NB4 (cell line): ENCODE measurements at regions not wholly inside any gene's neighbourhood (a gene's known extent, or its start where the extent isn't known, plus 50 kb on each side); places are given as distances from the start of the nearest gene placed in this dataset.
"Not testable (repeated sequence)": the region's sequence is repeated elsewhere in the genome, so short reads cannot be mapped to it uniquely, and the experiment has no call there.

ENCODE experiments used
- CTCF ChIP-seq: IDR thresholded peaks from one replicate; pipeline ENCODE4 v1.5.1; 2012; ENCODE audit warnings: low read depth, low read length
- POLR2A ChIP-seq: IDR thresholded peaks from 2 replicates; pipeline ENCODE4 v1.6.1; 2011; ENCODE audit warnings: mild to moderate bottlenecking; ENCODE audit not compliant: insufficient read length; ENCODE audit errors: extremely low read depth

DNA sequence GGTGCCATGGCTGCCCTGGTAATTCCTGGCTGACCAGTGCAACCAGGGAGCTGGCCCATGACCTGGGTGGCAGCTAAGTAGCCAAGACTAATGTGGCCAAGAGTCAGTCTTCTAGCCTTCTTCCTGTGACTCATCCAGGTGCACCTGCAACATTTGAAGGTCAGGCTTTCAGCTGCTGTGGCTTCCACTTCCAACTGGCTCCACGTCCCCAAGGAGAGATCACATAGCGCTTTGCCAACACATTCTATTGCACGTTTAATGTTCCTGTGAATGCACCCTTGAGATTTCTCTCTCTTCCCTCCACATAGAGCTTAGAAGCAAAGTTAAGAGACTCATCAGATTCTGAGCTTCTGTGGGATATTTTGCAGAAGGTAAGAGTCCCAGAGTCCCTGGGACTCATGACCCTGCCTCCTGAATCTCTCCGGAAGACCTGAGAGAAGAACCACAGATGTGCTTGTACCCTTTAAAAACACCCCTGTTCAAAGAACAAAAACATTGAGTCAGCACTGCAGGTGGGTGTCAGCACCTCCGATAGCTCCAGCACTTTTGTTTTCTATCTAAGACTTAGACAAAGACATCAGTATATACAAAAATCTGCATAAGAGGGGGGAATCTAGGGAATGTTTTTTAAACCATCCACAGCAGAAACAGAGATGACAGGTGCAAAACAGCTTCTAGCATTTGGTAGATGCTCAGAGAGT is 88.5 kb upstream of the DRD5 start:
- TF ChIP-seq POLR2A, CTCF: not testable (repeated sequence)
